HG03460 (cell line): ENCODE measurements at regions not wholly inside any gene's neighbourhood (a gene's known extent, or its start where the extent isn't known, plus 50 kb on each side); places are given as distances from the start of the nearest gene placed in this dataset.

Experiments used
- ATAC-seq: cut with Tn5 transposase; IDR thresholded peaks from one replicate; pipeline ENCODE4 v1.9.1; 2021; ENCODE audit not compliant: unreplicated experiment

- ATAC-seq: no peak
Measured at GRCh38 chr17:33511670-33512069, 218.6 kb upstream of the ASIC2 start.

- no peak for ATAC-seq
Measured at GRCh38 chr17:33512113-33512512, 219.0 kb upstream of the ASIC2 start.

- ATAC-seq: no peak
Measured at GRCh38 chr17:33513769-33514168, 220.7 kb upstream of the ASIC2 start.

- no peak for ATAC-seq
Measured at GRCh38 chr17:33514369-33514768, 221.3 kb upstream of the ASIC2 start.

GRCh38 chr17:33515974-33516373 is 222.9 kb upstream of the ASIC2 start:
- no peak for ATAC-seq

GRCh38 chr17:33516645-33517044 is 223.6 kb upstream of the ASIC2 start:
- ATAC-seq: no peak

- no peak for ATAC-seq
Measured at GRCh38 chr17:33517746-33518145, 224.7 kb upstream of the ASIC2 start.

- ATAC-seq: no peak
Measured at GRCh38 chr17:33519692-33520091, 226.6 kb upstream of the ASIC2 start.

GRCh38 chr17:33520426-33521330 is 227.6 kb upstream of the ASIC2 start:
- no peak for ATAC-seq

- ATAC-seq: no peak
Measured at GRCh38 chr17:33521784-33522183, 228.7 kb upstream of the ASIC2 start.

GRCh38 chr17:33522623-33523022 is 229.5 kb upstream of the ASIC2 start:
- no peak for ATAC-seq

GRCh38 chr17:33523577-33523981 is 230.5 kb upstream of the ASIC2 start:
- ATAC-seq: no peak

- ATAC-seq: no peak
Measured at GRCh38 chr17:33525186-33525585, 232.1 kb upstream of the ASIC2 start.

GRCh38 chr17:33526717-33527116 is 233.6 kb upstream of the ASIC2 start:
- no peak for ATAC-seq

GRCh38 chr17:33527290-33527689 is 234.2 kb upstream of the ASIC2 start:
- ATAC-seq: no peak

GRCh38 chr17:33528846-33529245 is 235.8 kb upstream of the ASIC2 start:
- no peak for ATAC-seq

GRCh38 chr17:33529816-33530215 is 236.7 kb upstream of the ASIC2 start:
- ATAC-seq: no peak

- ATAC-seq: no peak
Measured at GRCh38 chr17:33531311-33531710, 238.2 kb upstream of the ASIC2 start.

GRCh38 chr17:33534087-33534486 is 241.0 kb upstream of the ASIC2 start:
- ATAC-seq: no peak

- ATAC-seq: no peak
Measured at GRCh38 chr17:33545124-33545523, 252.0 kb upstream of the ASIC2 start.

GRCh38 chr17:33550261-33550660 is 257.2 kb upstream of the ASIC2 start:
- ATAC-seq: no peak

GRCh38 chr17:33551075-33551474 is 258.0 kb upstream of the ASIC2 start:
- ATAC-seq: no peak

- ATAC-seq: no peak
Measured at GRCh38 chr17:33551911-33552310, 258.8 kb upstream of the ASIC2 start.
